Psoas muscle (tissue), 7 donors: ENCODE measurements at regions not wholly inside any gene's neighbourhood (a gene's known extent, or its start where the extent isn't known, plus 50 kb on each side); places are given as distances from the start of the nearest gene placed in this dataset.
"Not testable (repeated sequence)": the region's sequence is repeated elsewhere in the genome, so short reads cannot be mapped to it uniquely, and the experiment has no call there.

Experiments used
- ATAC-seq, 4 donors: fragments of 200-7000 bp; cut with Tn5 transposase; one replicate each; pipeline ENCODE4 v1.9.1; 2020; ENCODE audit warnings: moderate library complexity in 3 of 4, mild to moderate bottlenecking in 2 of 4
- DNase-seq, 2 donors: peaks; one replicate each; pipeline ENCODE4 v3.0.0-alpha.2; 2020
- H3K27ac ChIP-seq: fragments of 200-600 bp; one replicate; pipeline ENCODE4 v1.8.0; 2022
- H3K27me3 ChIP-seq, 3 donors: fragments of 200-600 bp in 1 of 3; one replicate each; pipeline versions ENCODE4 v1.6.1 to v1.8.0; 2013 to 2022; ENCODE audit warnings: low read length in 2 of 3, mild to moderate bottlenecking in 2 of 3, moderate library complexity in 1 of 3; ENCODE audit not compliant: insufficient read depth in 3 of 3
- H3K36me3 ChIP-seq, 2 donors: fragments of 200-600 bp in 1 of 2; one replicate each; pipeline versions ENCODE4 v1.6.1 to v1.8.0; 2013 to 2022; ENCODE audit warnings: low read depth in 1 of 2, mild to moderate bottlenecking in 1 of 2, moderate library complexity in 1 of 2; ENCODE audit not compliant: insufficient read depth in 1 of 2
- H3K4me1 ChIP-seq: fragments of 200-600 bp; one replicate; pipeline ENCODE4 v1.8.0; 2022
- H3K4me3 ChIP-seq: fragments of 200-600 bp; one replicate; pipeline ENCODE4 v1.8.0; 2022; ENCODE audit warnings: mild to moderate bottlenecking
- H3K9me3 ChIP-seq: fragments of 200-600 bp; one replicate; pipeline ENCODE4 v1.8.0; 2022
- WGBS, 3 donors: extraction: QIAGEN DNeasy Blood & Tissue Kit; methylation state at CpG; one replicate each; pipeline versions ENCODE4 v1.1.6 to v1.1.7; 2013; 5-methylcytosine and 5-hydroxymethylcytosine counted together
- intact Hi-C, 2 donors: fragments of 100-400 bp; cut with DNase I; formaldehyde crosslinking; loops; one replicate each; pipeline versions ENCODE4 v1.11.0 to v1.14.2; 2022
- TF ChIP-seq, protein P1 (sequence below): fragments of 200-600 bp; IDR thresholded peaks from one replicate; pipeline ENCODE4 v1.8.0; 2022; ENCODE audit warnings: antibody characterized with exemption
- donor health status: healthy with polysubstance abuse.
- donor health status: DM: no; HTN: no; CAD: no; lungs with moderate emphysema.
- donor health status: Bipolar disorder and iron deficiency.
- donor health status: healthy.
- donor health status: DM: yes; HTN: yes; CAD: no.
- donor health status: DM: no; HTN: no; CAD: no.
- donor health status: DM: yes; HTN: yes; CAD: no.

DNA sequence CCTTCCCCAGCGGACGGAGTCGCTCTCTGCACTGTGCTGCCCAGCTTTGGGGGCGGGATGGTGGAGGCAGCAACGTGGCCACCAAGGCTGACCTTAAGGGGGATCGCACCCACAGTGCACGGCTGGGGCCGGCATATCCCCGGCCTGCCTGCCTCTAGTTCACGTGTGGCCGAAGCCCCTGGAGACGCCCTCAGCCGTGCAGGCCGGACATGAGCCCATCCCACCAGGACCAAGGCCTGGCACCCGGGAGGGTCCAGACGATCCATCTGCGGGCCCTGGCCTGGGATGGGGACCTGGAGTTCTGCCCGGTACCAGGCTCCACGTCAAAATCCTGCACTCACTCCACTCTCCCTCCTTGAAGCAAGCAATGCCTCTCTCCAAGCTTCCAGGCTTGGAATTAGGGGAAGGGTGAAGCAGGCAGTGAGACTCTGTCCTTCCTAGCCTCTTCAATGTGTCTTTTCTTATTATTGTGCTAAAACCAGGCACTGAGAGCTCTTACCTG lies 520.8 kb downstream of the REEP3 start:
- H3K27ac ChIP-seq: no peak overlapping the region
- no peaks in the 10 kb centered on the region for H3K36me3 ChIP-seq
- ATAC-seq (peak in 2 of 4 donors; percentile 7 to 35), DNase-seq (no peak)
- no peaks in the 10 kb centered on the region for H3K9me3 ChIP-seq
- 67 to 71% (median 70%) methylated on average over 19 of the region's 19 CpGs for WGBS, 3 donors
- no peak overlapping the region for H3K4me3 ChIP-seq
- H3K4me1 ChIP-seq: no peaks in the 10 kb centered on the region
- intact Hi-C loops: no loop called here
- H3K27me3 ChIP-seq: peaks cover 0 to 4% (median 2%) of the 10 kb centered on the region in 3 donors
- TF ChIP-seq, protein P1, sequence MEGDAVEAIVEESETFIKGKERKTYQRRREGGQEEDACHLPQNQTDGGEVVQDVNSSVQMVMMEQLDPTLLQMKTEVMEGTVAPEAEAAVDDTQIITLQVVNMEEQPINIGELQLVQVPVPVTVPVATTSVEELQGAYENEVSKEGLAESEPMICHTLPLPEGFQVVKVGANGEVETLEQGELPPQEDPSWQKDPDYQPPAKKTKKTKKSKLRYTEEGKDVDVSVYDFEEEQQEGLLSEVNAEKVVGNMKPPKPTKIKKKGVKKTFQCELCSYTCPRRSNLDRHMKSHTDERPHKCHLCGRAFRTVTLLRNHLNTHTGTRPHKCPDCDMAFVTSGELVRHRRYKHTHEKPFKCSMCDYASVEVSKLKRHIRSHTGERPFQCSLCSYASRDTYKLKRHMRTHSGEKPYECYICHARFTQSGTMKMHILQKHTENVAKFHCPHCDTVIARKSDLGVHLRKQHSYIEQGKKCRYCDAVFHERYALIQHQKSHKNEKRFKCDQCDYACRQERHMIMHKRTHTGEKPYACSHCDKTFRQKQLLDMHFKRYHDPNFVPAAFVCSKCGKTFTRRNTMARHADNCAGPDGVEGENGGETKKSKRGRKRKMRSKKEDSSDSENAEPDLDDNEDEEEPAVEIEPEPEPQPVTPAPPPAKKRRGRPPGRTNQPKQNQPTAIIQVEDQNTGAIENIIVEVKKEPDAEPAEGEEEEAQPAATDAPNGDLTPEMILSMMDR: no peak

GRCh38 chr10:64044098-64044497 lies 522.9 kb downstream of the REEP3 start:
- Histone ChIP-seq H3K27me3 (no peaks in the 10 kb centered on the region), H3K9me3 (no peaks in the 10 kb centered on the region), H3K36me3 (no peaks in the 10 kb centered on the region), H3K4me1 (no peaks in the 10 kb centered on the region), H3K4me3 (no peak overlapping the region), H3K27ac (no peak overlapping the region)
- intact Hi-C loops: no loop called here
- 95 to 99% (median 98%) methylated on average over 2 of the region's 2 CpGs for WGBS, 3 donors
- ATAC-seq (no peak), DNase-seq (no peak)
- TF ChIP-seq, protein P1: no peak

GRCh38 chr10:64044957-64045632 lies 523.9 kb downstream of the REEP3 start:
- intact Hi-C loops, H3K4me1 ChIP-seq, H3K4me3 ChIP-seq, ATAC-seq, H3K27ac ChIP-seq, H3K27me3 ChIP-seq, H3K36me3 ChIP-seq, H3K9me3 ChIP-seq, DNase-seq: not testable (repeated sequence)
- 88 to 93% (median 91%) methylated on average over 16 of the region's 16 CpGs for WGBS, 3 donors

DNA sequence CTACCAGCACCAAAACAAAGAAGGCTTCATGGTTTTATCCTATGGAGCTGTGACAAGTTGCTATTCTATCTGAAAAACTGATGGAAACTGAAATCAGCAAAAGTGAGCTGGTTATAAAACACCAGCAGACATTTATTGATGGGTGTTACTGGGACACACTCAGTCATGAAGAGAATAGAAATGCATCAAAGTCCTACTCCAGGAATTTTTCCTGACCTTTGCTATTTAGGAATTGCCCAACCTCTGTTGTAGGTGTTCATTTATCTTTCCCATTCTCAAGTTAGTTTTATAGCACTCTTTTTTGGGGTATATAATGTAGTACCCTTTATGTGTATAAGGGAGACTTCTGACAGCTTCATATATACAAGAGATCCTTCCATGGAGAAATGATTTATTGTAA lies 533.2 kb downstream of the REEP3 start:
- no peaks in the 10 kb centered on the region for H3K9me3 ChIP-seq
- DNase-seq (no peak), ATAC-seq (no peak)
- H3K4me3 ChIP-seq: no peak overlapping the region
- no peaks in the 10 kb centered on the region for H3K4me1 ChIP-seq
- intact Hi-C loops: no loop called here
- no peaks in the 10 kb centered on the region for H3K36me3 ChIP-seq
- TF ChIP-seq, protein P1: no peak
- H3K27me3 ChIP-seq: no peaks in the 10 kb centered on the region
- H3K27ac ChIP-seq: no peak overlapping the region

- Histone ChIP-seq H3K36me3 (no peaks in the 10 kb centered on the region), H3K9me3 (no peaks in the 10 kb centered on the region), H3K4me3 (no peak overlapping the region), H3K27me3 (no peaks in the 10 kb centered on the region), H3K27ac (no peak overlapping the region), H3K4me1 (no peaks in the 10 kb centered on the region)
- DNase-seq (no peak), ATAC-seq (no peak)
- WGBS, 3 donors: 58 to 69% (median 59%) methylated on average over 1 of the region's 1 CpG
- TF ChIP-seq, protein P1: no peak
- intact Hi-C loops: no loop called here
Measured at GRCh38 chr10:64059884-64060283, 538.7 kb downstream of the REEP3 start.
